Esophagus squamous epithelium (tissue), 5 donors: ENCODE measurements at regions not wholly inside any gene's neighbourhood (a gene's known extent, or its start where the extent isn't known, plus 50 kb on each side); places are given as distances from the start of the nearest gene placed in this dataset.

Experiments used
- DNase-seq: peaks from one replicate; lab custom pipeline; 2025; lab: John Stamatoyannopoulos, UW
- H3K27ac ChIP-seq, 4 donors: fragments of 200-600 bp; sonication (generic); one replicate each; pipeline ENCODE4 v1.5.1; 2016 to 2019; ENCODE audit warnings: mild to moderate bottlenecking in 1 of 4
- H3K27me3 ChIP-seq, 4 donors: fragments of 200-600 bp; sonication (generic); 1 replicate in 3 of 4; 2 replicates in 1 of 4; pipeline versions ENCODE4 v1.5.1 to v1.6.0; 2017 to 2021; ENCODE audit warnings: antibody characterized with exemption in 1 of 4
- H3K36me3 ChIP-seq, 3 donors: fragments of 200-600 bp; sonication (generic); one replicate each; pipeline ENCODE4 v1.5.1; 2016 to 2019
- H3K4me1 ChIP-seq, 3 donors: fragments of 200-600 bp; sonication (generic); one replicate each; pipeline ENCODE4 v1.5.1; 2017 to 2019
- H3K4me3 ChIP-seq, 4 donors: fragments of 200-600 bp; sonication (generic); 1 replicate in 3 of 4; 2 replicates in 1 of 4; pipeline ENCODE4 v1.5.1; 2016 to 2019; ENCODE audit warnings: mild to moderate bottlenecking in 2 of 4, moderate library complexity in 1 of 4
- H3K9me3 ChIP-seq, 3 donors: fragments of 200-600 bp; sonication (generic); one replicate each; pipeline ENCODE4 v1.5.1; 2016 to 2019
- POLR2A ChIP-seq, 4 donors: fragments of 450-650 bp; IDR thresholded peaks; one replicate each; pipeline ENCODE4 v1.6.1; 2017; ENCODE audit warnings: antibody characterized with exemption in 4 of 4, mild to moderate bottlenecking in 4 of 4, moderate library complexity in 3 of 4
- WGBS, 2 donors: methylation state at CpG; one replicate each; pipeline ENCODE4 v1.1.5; 2018; 5-methylcytosine and 5-hydroxymethylcytosine counted together
- intact Hi-C: fragments of 100-400 bp; cut with DNase I; formaldehyde crosslinking; loops from one replicate; pipeline ENCODE4 v1.15.0; 2022
- TF ChIP-seq, protein P1 (sequence below), 6 experiments: fragments of 450-650 bp in 4 of 6; fragments of 200-600 bp in 2 of 6; sonication (generic) in 2 of 6; IDR thresholded peaks; one replicate each; pipeline ENCODE4 v1.5.1; 2016 to 2019; ENCODE audit warnings: antibody characterized with exemption in 6 of 6, mild to moderate bottlenecking in 4 of 6, moderate library complexity in 4 of 6
- donor health status: DM: yes; HTN: yes; CAD: no.

DNA sequence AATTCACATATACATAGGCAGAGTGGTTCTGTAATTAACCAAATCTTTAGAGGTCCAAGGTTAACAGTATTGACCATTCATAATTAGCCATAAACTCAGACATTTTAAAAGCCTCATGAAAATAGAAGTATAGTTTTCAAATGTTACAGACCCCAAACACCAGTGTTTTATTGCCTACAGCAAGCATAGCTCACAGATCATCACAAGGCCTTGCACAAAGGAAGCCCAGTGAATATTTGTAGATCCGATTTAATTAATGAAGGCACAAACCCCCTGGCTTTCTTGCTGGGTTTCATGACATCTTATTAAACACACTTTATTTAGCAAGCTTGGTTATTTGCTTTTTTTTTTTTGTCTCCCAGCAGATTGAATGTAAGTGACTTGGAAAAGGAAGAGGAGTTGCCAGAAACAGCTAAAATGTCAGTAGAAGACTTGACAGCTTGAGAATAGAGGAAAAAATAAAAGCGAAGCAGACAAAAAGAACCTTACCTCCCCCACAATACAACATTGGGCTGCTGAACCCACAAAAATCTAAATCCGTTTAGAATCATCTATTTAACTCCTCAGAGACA, 283.9 kb upstream of the TNC start:
- no peak overlapping the region for H3K4me3 ChIP-seq
- no peak for TF ChIP-seq POLR2A (IDR thresholded peaks at IDR 0.05)
- TF ChIP-seq, protein P1, sequence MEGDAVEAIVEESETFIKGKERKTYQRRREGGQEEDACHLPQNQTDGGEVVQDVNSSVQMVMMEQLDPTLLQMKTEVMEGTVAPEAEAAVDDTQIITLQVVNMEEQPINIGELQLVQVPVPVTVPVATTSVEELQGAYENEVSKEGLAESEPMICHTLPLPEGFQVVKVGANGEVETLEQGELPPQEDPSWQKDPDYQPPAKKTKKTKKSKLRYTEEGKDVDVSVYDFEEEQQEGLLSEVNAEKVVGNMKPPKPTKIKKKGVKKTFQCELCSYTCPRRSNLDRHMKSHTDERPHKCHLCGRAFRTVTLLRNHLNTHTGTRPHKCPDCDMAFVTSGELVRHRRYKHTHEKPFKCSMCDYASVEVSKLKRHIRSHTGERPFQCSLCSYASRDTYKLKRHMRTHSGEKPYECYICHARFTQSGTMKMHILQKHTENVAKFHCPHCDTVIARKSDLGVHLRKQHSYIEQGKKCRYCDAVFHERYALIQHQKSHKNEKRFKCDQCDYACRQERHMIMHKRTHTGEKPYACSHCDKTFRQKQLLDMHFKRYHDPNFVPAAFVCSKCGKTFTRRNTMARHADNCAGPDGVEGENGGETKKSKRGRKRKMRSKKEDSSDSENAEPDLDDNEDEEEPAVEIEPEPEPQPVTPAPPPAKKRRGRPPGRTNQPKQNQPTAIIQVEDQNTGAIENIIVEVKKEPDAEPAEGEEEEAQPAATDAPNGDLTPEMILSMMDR (IDR thresholded peaks at IDR 0.05), result no peak
- intact Hi-C loops, result no loop called here
- H3K36me3 ChIP-seq, result no peaks in the 10 kb centered on the region
- WGBS, 2 donors, result 53 to 61% methylated on average over 3 of the region's 3 CpGs
- no peaks in the 10 kb centered on the region for H3K27me3 ChIP-seq
- no peak for DNase-seq
- no peaks in the 10 kb centered on the region for H3K4me1 ChIP-seq
- no peaks in the 10 kb centered on the region for H3K9me3 ChIP-seq
- H3K27ac ChIP-seq, result no peak overlapping the region

DNA sequence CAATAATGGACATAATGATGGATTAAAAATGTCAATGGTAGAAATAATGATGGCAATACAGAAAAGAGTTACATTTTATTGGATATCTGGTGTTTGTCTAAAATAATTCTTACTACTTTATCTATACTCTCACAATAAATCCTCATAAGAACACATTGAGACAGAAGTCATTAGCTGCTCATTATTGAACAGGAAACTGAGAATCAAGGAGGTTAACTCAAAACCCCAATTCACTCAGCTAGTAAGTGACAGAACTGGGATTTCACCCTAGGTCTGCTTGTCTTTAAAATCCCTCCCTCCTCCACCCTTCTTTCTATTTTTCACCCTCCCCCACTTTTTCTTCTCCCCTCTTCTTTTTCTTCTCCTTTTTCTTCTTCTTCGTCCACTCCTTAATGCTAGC, 285.8 kb upstream of the TNC start:
- H3K27me3 ChIP-seq, result no peaks in the 10 kb centered on the region
- intact Hi-C loops, result no loop called here
- H3K4me3 ChIP-seq, result no peak overlapping the region
- H3K36me3 ChIP-seq, result no peaks in the 10 kb centered on the region
- WGBS, 2 donors, result 83 to 92% methylated on average over 1 of the region's 1 CpG
- H3K4me1 ChIP-seq, result no peaks in the 10 kb centered on the region
- H3K27ac ChIP-seq, result no peak overlapping the region
- no peaks in the 10 kb centered on the region for H3K9me3 ChIP-seq
- no peak for DNase-seq
- no peak for TF ChIP-seq POLR2A (IDR thresholded peaks at IDR 0.05)

DNA sequence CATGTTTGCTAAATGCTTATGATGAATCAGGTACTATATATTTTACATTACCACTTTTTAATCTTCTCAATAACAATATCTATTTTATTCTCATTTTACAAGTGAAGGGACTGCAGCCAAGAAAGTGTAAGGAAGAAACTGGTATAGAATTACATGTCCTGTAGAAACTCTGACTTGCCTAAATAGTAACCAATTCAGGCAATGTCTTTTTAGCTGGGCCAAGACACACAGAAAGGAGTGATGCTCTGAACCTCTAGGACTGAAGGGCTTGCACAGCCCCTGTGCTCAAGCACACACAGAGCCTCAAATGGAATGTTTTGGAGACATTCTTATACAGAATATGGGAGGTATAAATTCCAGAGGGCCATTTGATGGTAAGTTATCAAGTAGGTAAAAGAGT, 286.4 kb upstream of the TNC start:
- no peaks in the 10 kb centered on the region for H3K9me3 ChIP-seq
- H3K27ac ChIP-seq, result no peak overlapping the region
- no peak overlapping the region for H3K4me3 ChIP-seq
- intact Hi-C loops, result no loop called here
- H3K4me1 ChIP-seq, result no peaks in the 10 kb centered on the region
- H3K27me3 ChIP-seq, result no peaks in the 10 kb centered on the region
- DNase-seq, result no peak
- H3K36me3 ChIP-seq, result no peaks in the 10 kb centered on the region
- TF ChIP-seq POLR2A (IDR thresholded peaks at IDR 0.05), result no peak
- TF ChIP-seq, protein P1 (IDR thresholded peaks at IDR 0.05), result no peak

DNA sequence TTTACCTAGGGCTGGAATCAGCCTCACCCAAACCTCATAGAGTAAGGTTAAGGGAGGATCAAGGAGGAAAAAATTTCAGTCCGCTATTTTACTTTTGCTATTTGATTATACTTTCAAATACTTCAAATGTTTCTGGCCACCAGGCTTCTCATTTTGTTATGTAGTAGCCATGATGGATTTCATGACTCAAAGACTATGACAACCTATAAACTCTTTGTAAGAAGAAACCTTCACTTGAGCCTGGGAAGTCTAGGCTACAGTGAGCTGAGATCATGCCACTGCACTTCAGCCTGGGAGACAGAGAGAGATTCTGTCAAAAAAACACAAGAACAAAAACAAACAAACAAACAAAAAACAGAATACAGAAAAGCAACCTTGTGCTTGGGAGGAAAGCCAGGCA, 293.6 kb upstream of the TNC start:
- 82 to 95% methylated on average over 1 of the region's 1 CpG for WGBS, 2 donors
- no peaks in the 10 kb centered on the region for H3K36me3 ChIP-seq
- no peaks in the 10 kb centered on the region for H3K4me1 ChIP-seq
- no peak for TF ChIP-seq POLR2A (IDR thresholded peaks at IDR 0.05)
- TF ChIP-seq, protein P1 (IDR thresholded peaks at IDR 0.05), result no peak
- H3K27me3 ChIP-seq, result no peaks in the 10 kb centered on the region
- intact Hi-C loops, result no loop called here
- H3K9me3 ChIP-seq, result no peaks in the 10 kb centered on the region
- H3K4me3 ChIP-seq, result no peak overlapping the region
- no peak for DNase-seq
- H3K27ac ChIP-seq, result no peak overlapping the region

DNA sequence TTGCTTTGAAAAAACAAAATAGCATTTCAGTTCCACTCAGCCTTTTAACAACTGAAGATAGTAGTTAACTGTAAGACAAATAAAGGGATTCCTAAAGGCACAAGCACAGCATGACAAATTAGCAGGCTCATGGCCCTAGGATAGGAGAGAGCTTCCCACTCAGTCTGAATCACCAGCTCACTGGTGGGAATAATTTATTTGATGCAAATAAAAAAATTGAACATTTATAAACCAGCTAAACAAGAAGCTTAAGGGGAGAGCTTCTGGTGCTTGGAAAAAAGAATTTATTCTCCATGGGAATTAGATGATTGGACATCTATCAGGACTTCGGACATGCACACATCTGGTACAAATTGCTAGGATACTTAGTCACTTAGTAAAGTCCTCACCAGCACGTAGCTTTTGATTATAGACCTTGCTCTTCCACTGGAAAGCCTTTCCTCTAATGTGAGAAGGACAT, 294.1 kb upstream of the TNC start:
- Histone ChIP-seq H3K9me3 (no peaks in the 10 kb centered on the region), H3K27me3 (no peaks in the 10 kb centered on the region), H3K27ac (no peak overlapping the region), H3K4me1 (no peaks in the 10 kb centered on the region), H3K36me3 (no peaks in the 10 kb centered on the region), H3K4me3 (no peak overlapping the region)
- DNase-seq, result no peak
- intact Hi-C loops, result no loop called here
- 57 to 68% methylated on average over 2 of the region's 2 CpGs for WGBS, 2 donors
- TF ChIP-seq, protein P1 (IDR thresholded peaks at IDR 0.05), result no peak
- TF ChIP-seq POLR2A (IDR thresholded peaks at IDR 0.05), result no peak

DNA sequence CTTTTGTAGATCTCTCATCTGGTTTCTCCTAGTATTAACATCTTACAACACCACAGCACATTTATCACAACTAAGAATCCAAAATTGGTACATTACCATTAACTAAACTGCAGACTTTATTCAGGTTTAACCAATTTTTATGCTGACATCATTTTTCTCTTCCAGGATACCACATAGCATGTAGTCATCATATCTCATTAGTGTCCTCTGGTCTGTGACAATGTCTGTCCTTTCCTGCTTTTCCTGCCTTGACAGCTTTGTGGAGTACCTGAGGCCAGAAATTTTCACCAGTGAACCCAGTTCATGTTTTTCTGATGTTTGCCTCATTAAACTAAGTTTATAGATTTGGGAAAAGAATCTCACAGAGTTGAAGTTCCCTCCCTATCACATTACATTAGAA, 294.7 kb upstream of the TNC start:
- Histone ChIP-seq H3K36me3 (no peaks in the 10 kb centered on the region), H3K4me1 (no peaks in the 10 kb centered on the region), H3K27me3 (no peaks in the 10 kb centered on the region), H3K4me3 (no peak overlapping the region), H3K27ac (no peak overlapping the region), H3K9me3 (no peaks in the 10 kb centered on the region)
- no peak for DNase-seq
- TF ChIP-seq POLR2A (IDR thresholded peaks at IDR 0.05), result no peak
- TF ChIP-seq, protein P1 (IDR thresholded peaks at IDR 0.05), result no peak
- intact Hi-C loops, result no loop called here
